ENCODE measurements at regions not wholly inside any gene's neighbourhood (a gene's known extent, or its start where the extent isn't known, plus 50 kb on each side); places are given as distances from the start of the nearest gene placed in this dataset.

DNA sequence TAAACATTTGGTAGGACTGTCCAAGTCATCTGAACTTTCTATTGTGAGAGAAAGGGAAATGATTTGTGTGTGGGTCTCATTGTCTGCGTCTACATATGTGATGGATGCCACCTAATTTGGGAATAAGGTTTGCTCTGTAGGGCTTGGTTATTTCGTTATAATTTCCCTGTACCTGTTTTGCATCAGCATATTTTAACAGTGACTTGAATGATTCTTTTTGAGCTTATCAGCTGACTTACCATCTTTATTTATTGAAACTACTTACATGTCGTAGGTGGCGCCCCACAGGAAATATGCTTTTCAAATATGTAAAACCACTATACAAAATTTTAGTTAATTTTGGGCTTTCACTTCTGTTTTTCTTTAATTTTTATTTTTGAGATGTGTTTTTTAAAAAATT, 56.5 kb upstream of the BCAT1 start:
- DNase-seq = no peak

DNA sequence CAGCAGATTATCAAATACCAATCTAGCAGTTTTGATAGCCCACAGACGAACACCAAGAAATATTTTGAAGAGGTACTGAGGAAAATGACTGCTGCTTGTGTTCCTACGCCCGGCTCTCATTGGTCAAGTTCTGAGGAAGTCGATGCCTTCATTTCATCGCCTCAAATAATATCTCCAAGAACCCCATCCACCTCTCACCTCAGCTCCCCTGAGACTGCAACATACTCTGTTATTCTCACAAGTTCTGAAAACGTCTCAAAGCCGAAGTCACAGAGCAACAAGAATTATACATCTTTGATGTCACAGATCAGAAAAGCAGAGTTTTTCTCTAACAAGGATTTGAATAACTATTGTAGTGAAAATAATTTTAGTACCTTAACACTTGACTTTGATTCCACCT, 55.5 kb upstream of the BCAT1 start:
- DNase-seq = no peak

DNA sequence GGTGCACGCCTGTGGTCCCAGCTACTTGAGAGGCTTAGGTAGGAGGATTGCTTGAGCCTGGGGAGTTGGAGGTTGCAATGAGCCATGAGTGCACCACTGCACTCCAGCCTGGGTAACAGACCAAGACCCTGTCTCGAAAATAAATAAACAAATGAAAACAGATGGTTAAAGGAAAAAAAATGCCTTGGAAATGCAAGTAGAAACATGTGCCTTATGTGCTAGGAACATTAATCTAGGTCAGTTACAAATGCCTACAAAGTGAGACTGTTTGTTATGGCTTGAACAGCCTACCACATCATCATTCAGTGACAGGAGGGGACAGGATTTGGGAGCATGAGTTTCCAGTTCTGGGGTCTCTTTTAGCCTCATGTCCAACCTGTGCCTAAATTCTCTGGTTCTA, 52.4 kb upstream of the BCAT1 start:
- no peak for DNase-seq
